IMR-90 (cell line): ENCODE measurements at regions not wholly inside any gene's neighbourhood (a gene's known extent, or its start where the extent isn't known, plus 50 kb on each side); places are given as distances from the start of the nearest gene placed in this dataset.

ENCODE experiments used
- ATAC-seq: fragments of 200-7000 bp; cut with Tn5 transposase; 2 replicates; pipeline ENCODE4 v1.9.1; 2020; ENCODE audit warnings: low read depth, mild to moderate bottlenecking, moderate library complexity
- BruUV-seq: library from RNA; stranded (reverse); fragments of 400-500 nt; replicated peaks from 2 replicates; lab custom pipeline; 2021; lab: Mats Ljungman, UMichigan
- CTCF ChIA-PET: fragments of 300-600 bp; formaldehyde crosslinking; extraction: SDS; loops from one replicate; lab custom pipeline; 2021; ENCODE audit warnings: antibody characterized with exemption; lab: Yijun Ruan, JAX
- POLR2A ChIA-PET: fragments of 300-600 bp; sonication (Branson Sonifier 250); formaldehyde crosslinking; loops from one replicate; lab custom pipeline; 2022; ENCODE audit warnings: antibody characterized with exemption; ENCODE audit not compliant: unreplicated experiment; lab: Charles Lee
- DNase-seq: peaks from one replicate; pipeline ENCODE4 v3.0.0; 2013
- H2AFZ ChIP-seq: replicated peaks from 2 replicates; pipeline ENCODE3; 2013; ENCODE audit warnings: low read length, mild to moderate bottlenecking; ENCODE audit not compliant: poor library complexity
- H2AK5ac ChIP-seq: 2 replicates; pipeline ENCODE4 v1.6.1; 2013; ENCODE audit warnings: low read depth, low read length, inconsistent platforms
- H2AK9ac ChIP-seq: replicated peaks from 2 replicates; pipeline ENCODE3; 2013; ENCODE audit warnings: mild to moderate bottlenecking, low read depth, low read length, moderate library complexity; ENCODE audit not compliant: poor library complexity
- H2BK120ac ChIP-seq: 2 replicates; pipeline ENCODE4 v1.6.1; 2013; ENCODE audit warnings: low read depth, low read length, inconsistent platforms
- H2BK15ac ChIP-seq: 3 replicates; pipeline ENCODE4 v1.6.1; 2013; ENCODE audit warnings: low read depth, low read length, inconsistent platforms
- H2BK20ac ChIP-seq: 2 replicates; pipeline ENCODE4 v1.6.1; 2013; ENCODE audit warnings: low read depth, mild to moderate bottlenecking, inconsistent platforms, low read length, moderate library complexity
- H2BK5ac ChIP-seq: 2 replicates; pipeline ENCODE4 v1.6.1; 2013; ENCODE audit warnings: mild to moderate bottlenecking, low read depth, low read length, inconsistent platforms; ENCODE audit not compliant: poor library complexity, severe bottlenecking
- H3K14ac ChIP-seq: replicated peaks from 2 replicates; pipeline ENCODE4 v1.6.1; 2013; ENCODE audit warnings: low read depth, low read length, inconsistent platforms
- H3K18ac ChIP-seq: 2 replicates; pipeline ENCODE4 v1.6.1; 2013; ENCODE audit warnings: low read depth, low read length, control low read depth
- H3K23ac ChIP-seq: 2 replicates; pipeline ENCODE4 v1.6.1; 2013; ENCODE audit warnings: low read depth, low read length, inconsistent platforms
- H3K27ac ChIP-seq: 2 replicates; pipeline ENCODE4 v1.5.1; 2013; ENCODE audit warnings: mild to moderate bottlenecking, control low read depth, low read length; ENCODE audit not compliant: insufficient read depth
- H3K27me3 ChIP-seq: 2 replicates; pipeline ENCODE4 v1.6.1; 2013; ENCODE audit warnings: low read length; ENCODE audit not compliant: control insufficient read depth, insufficient read depth
- H3K36me3 ChIP-seq: 2 replicates; pipeline ENCODE4 v1.6.1; 2013; ENCODE audit warnings: low read length, mixed read lengths; ENCODE audit not compliant: control insufficient read depth, insufficient read depth
- H3K4ac ChIP-seq: 2 replicates; pipeline ENCODE4 v1.6.1; 2013; ENCODE audit warnings: low read depth, low read length, inconsistent platforms
- H3K4me1 ChIP-seq: 2 replicates; pipeline ENCODE4 v1.6.1; 2013; ENCODE audit warnings: low read length, mixed read lengths; ENCODE audit not compliant: control insufficient read depth, insufficient read depth
- H3K4me2 ChIP-seq: 2 replicates; pipeline ENCODE4 v1.6.1; 2013; ENCODE audit warnings: low read depth, mild to moderate bottlenecking, control low read depth, low read length, moderate library complexity
- H3K4me3 ChIP-seq: 2 replicates; pipeline ENCODE4 v1.5.1; 2013; ENCODE audit warnings: low read depth, mild to moderate bottlenecking, control low read depth, low read length, moderate library complexity; ENCODE audit not compliant: insufficient read depth
- H3K56ac ChIP-seq: 2 replicates; pipeline ENCODE4 v1.6.1; 2013; ENCODE audit warnings: low read length, inconsistent platforms; ENCODE audit not compliant: insufficient read depth; ENCODE audit errors: extremely low read depth
- H3K79me1 ChIP-seq, 2 experiments: 2 replicates each; pipeline ENCODE4 v1.6.1; 2013; ENCODE audit warnings: low read length in 2 of 2, inconsistent platforms in 1 of 2, low read depth in 1 of 2
- H3K9ac ChIP-seq: 2 replicates; pipeline ENCODE4 v1.6.1; 2013; ENCODE audit warnings: low read depth, low read length, control low read depth
- H3K9me1 ChIP-seq: 2 replicates; pipeline ENCODE4 v1.6.1; 2013; ENCODE audit warnings: low read length, inconsistent platforms; ENCODE audit not compliant: insufficient read depth
- H3K9me3 ChIP-seq: 2 replicates; pipeline ENCODE4 v1.6.1; 2013; ENCODE audit warnings: low read length; ENCODE audit not compliant: control insufficient read depth, insufficient read depth
- H4K20me1 ChIP-seq: 2 replicates; pipeline ENCODE4 v1.6.1; 2013; ENCODE audit warnings: low read length, inconsistent platforms; ENCODE audit not compliant: insufficient read depth
- H4K5ac ChIP-seq: 2 replicates; pipeline ENCODE4 v1.6.1; 2013; ENCODE audit warnings: mild to moderate bottlenecking, low read depth, low read length, control low read depth
- H4K8ac ChIP-seq, 2 experiments: 2 replicates each; pipeline ENCODE4 v1.6.1; 2013; ENCODE audit warnings: low read depth in 2 of 2, low read length in 2 of 2, control low read depth in 1 of 2, inconsistent platforms in 1 of 2
- H4K91ac ChIP-seq: 2 replicates; pipeline ENCODE4 v1.6.1; 2013; ENCODE audit warnings: low read depth, low read length, inconsistent platforms; ENCODE audit not compliant: insufficient read depth
- BHLHE40 ChIP-seq: fragments of 150-350 bp; IDR thresholded peaks from 2 replicates; pipeline ENCODE4 v1.6.1; 2016; ENCODE audit warnings: mild to moderate bottlenecking, low read depth, low read length
- CEBPB ChIP-seq: IDR thresholded peaks from 2 replicates; pipeline ENCODE4 v1.6.1; 2012; ENCODE audit warnings: low read depth, low read length, improper control_type of control experiment
- CHD1 ChIP-seq: IDR thresholded peaks from 2 replicates; pipeline ENCODE4 v1.6.1; 2012; ENCODE audit warnings: low read depth, low read length, improper control_type of control experiment
- FOS ChIP-seq: fragments of 150-350 bp; IDR thresholded peaks from 2 replicates; pipeline ENCODE4 v1.6.1; 2016; ENCODE audit warnings: low read depth, low read length
- MAFK ChIP-seq: IDR thresholded peaks from 2 replicates; pipeline ENCODE4 v1.6.1; 2012; ENCODE audit warnings: low read depth, low read length, improper control_type of control experiment
- MAZ ChIP-seq: IDR thresholded peaks from 2 replicates; pipeline ENCODE4 v1.6.1; 2012; ENCODE audit warnings: low read depth, mild to moderate bottlenecking, low read length, improper control_type of control experiment, moderate library complexity, borderline replicate concordance
- MXI1 ChIP-seq: IDR thresholded peaks from 2 replicates; pipeline ENCODE4 v1.6.1; 2012; ENCODE audit warnings: low read depth, mild to moderate bottlenecking, low read length, moderate library complexity, borderline replicate concordance
- NFE2L2 ChIP-seq: fragments of 150-350 bp; IDR thresholded peaks from 2 replicates; pipeline ENCODE4 v1.6.1; 2016; ENCODE audit warnings: low read depth, mild to moderate bottlenecking, low read length
- POLR2A ChIP-seq: IDR thresholded peaks from 2 replicates; pipeline ENCODE4 v1.6.1; 2012; ENCODE audit warnings: mild to moderate bottlenecking, low read depth, low read length
- RAD21 ChIP-seq: IDR thresholded peaks from 2 replicates; pipeline ENCODE4 v1.6.1; 2012; ENCODE audit warnings: low read length, improper control_type of control experiment
- RCOR1 ChIP-seq: IDR thresholded peaks from 2 replicates; pipeline ENCODE4 v1.6.1; 2012; ENCODE audit warnings: mild to moderate bottlenecking, low read length, improper control_type of control experiment; ENCODE audit not compliant: insufficient replicate concordance
- RFX5 ChIP-seq: IDR thresholded peaks from 2 replicates; pipeline ENCODE4 v1.8.0; 2012; ENCODE audit warnings: low read depth, mild to moderate bottlenecking, low read length, moderate library complexity
- SMC3 ChIP-seq: fragments of 150-350 bp; IDR thresholded peaks from 2 replicates; pipeline ENCODE4 v1.6.1; 2016; ENCODE audit warnings: low read depth, mild to moderate bottlenecking, antibody characterized with exemption, low read length, moderate library complexity
- WGBS, 2 experiments: methylation state at CpG; one replicate each; pipeline versions ENCODE4 v1.1.5 to v1.1.7; 2013; ENCODE audit warnings: missing lambda C conversion rate in 2 of 2; ENCODE audit not compliant: insufficient read length in 1 of 2; ENCODE audit errors: extremely low coverage in 2 of 2; 5-methylcytosine and 5-hydroxymethylcytosine counted together
- dilution Hi-C: fragments of 300-500 bp; cut with HindIII; formaldehyde crosslinking; loops from one replicate; pipeline ENCODE4 v1.14.3; 2018; ENCODE audit warnings: low sequenced_read_pairs; ENCODE audit not compliant: unreplicated experiment
- in situ Hi-C: fragments of 300-500 bp; cut with MboI; formaldehyde crosslinking; loops from 3 replicates; pipeline ENCODE4 v1.14.3; 2019; ENCODE audit warnings: low sequenced_read_pairs, inconsistent platforms, mixed read lengths
- intact Hi-C: fragments of 100-400 bp; cut with micrococcal nuclease; formaldehyde crosslinking; loops from 2 replicates; pipeline ENCODE4 v1.10.0; 2022
- TF ChIP-seq, protein P1 (sequence below): fragments of 150-350 bp; IDR thresholded peaks from 2 replicates; pipeline ENCODE4 v1.6.1; 2016; ENCODE audit warnings: low read depth, mild to moderate bottlenecking, low read length, moderate library complexity, borderline replicate concordance
- TF ChIP-seq, protein P2 (sequence below): fragments of 150-350 bp; IDR thresholded peaks from 2 replicates; pipeline ENCODE4 v1.6.1; 2017; ENCODE audit warnings: mild to moderate bottlenecking, antibody characterized with exemption, low read length, low read depth
- TF ChIP-seq, protein P3 (sequence below): conservative IDR thresholded peaks from 2 replicates; pipeline ENCODE4 v1.5.1; 2012; ENCODE audit warnings: mild to moderate bottlenecking, low read depth, low read length, improper control_type of control experiment

DNA sequence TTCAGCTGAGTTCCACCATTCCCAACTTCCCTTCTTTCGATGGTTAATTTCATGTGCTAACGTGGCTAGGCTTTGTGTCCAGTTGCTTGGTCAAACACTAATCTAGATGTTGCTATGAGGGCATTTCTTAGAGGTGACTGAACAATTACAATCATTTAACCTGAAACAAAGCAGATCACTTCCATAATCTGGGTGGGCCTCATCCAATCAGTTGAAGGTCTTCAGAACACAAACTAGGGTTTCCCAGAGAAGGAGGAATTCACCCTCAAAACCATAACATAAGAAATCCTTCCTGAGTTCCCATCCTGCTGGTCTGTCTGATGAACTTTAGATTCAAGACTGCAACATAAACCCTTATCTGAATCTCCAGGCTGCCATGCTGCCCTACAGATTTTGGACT, 2381.7 kb downstream of the MAT2B start:
- WGBS, 2 experiments, result no CpG with 5 or more reads among the region's 2 CpGs

More for the DNA sequence above, 2381.7 kb downstream of the MAT2B start:
- H4K5ac ChIP-seq, result no peak overlapping the region
- H3K9me3 ChIP-seq, result peaks cover 4% of the 10 kb centered on the region; the same call in 1 of the 2 replicates
- H3K14ac ChIP-seq, result no peak overlapping the region
- CTCF ChIA-PET, result no interaction called here
- no TSS peak for BruUV-seq
- H2AFZ ChIP-seq, result no peak overlapping the region
- H3K18ac ChIP-seq, result no peak overlapping the region
- no peak overlapping the region for H3K4me3 ChIP-seq
- H4K8ac ChIP-seq, result no peak overlapping the region
- H4K20me1 ChIP-seq, result no peaks in the 10 kb centered on the region
- no peaks in the 10 kb centered on the region for H3K27me3 ChIP-seq
- H3K9ac ChIP-seq, result no peak overlapping the region
- H3K56ac ChIP-seq, result no peak overlapping the region
- dilution Hi-C loops (no loop called here), in situ Hi-C loops (no loop called here), intact Hi-C loops (no loop called here)
- H2AK9ac ChIP-seq, result no peak overlapping the region
- no peak overlapping the region for H4K91ac ChIP-seq
- no peak overlapping the region for H2BK15ac ChIP-seq
- DNase-seq, result no peak
- no peak for ATAC-seq
- POLR2A ChIA-PET, result no interaction called here
- H2BK120ac ChIP-seq, result no peak overlapping the region
- H3K23ac ChIP-seq, result no peak overlapping the region
- H2BK5ac ChIP-seq, result no peak overlapping the region
- no peaks in the 10 kb centered on the region for H3K4me1 ChIP-seq
- H3K9me1 ChIP-seq, result no peaks in the 10 kb centered on the region
- no peak overlapping the region for H3K4me2 ChIP-seq
- no peak overlapping the region for H2AK5ac ChIP-seq
- no peak overlapping the region for H3K4ac ChIP-seq
- H3K79me1 ChIP-seq, result no peaks in the 10 kb centered on the region
- no peak overlapping the region for H3K27ac ChIP-seq
- H2BK20ac ChIP-seq, result no peak overlapping the region
- H3K36me3 ChIP-seq, result no peaks in the 10 kb centered on the region
- TF ChIP-seq, protein P1, sequence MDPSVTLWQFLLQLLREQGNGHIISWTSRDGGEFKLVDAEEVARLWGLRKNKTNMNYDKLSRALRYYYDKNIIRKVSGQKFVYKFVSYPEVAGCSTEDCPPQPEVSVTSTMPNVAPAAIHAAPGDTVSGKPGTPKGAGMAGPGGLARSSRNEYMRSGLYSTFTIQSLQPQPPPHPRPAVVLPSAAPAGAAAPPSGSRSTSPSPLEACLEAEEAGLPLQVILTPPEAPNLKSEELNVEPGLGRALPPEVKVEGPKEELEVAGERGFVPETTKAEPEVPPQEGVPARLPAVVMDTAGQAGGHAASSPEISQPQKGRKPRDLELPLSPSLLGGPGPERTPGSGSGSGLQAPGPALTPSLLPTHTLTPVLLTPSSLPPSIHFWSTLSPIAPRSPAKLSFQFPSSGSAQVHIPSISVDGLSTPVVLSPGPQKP, result no peak
- TF ChIP-seq, protein P2, sequence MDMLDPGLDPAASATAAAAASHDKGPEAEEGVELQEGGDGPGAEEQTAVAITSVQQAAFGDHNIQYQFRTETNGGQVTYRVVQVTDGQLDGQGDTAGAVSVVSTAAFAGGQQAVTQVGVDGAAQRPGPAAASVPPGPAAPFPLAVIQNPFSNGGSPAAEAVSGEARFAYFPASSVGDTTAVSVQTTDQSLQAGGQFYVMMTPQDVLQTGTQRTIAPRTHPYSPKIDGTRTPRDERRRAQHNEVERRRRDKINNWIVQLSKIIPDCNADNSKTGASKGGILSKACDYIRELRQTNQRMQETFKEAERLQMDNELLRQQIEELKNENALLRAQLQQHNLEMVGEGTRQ, result no peak
- TF ChIP-seq FOS, result no peak
- TF ChIP-seq POLR2A, result no peak
- TF ChIP-seq MAFK, result no peak
- TF ChIP-seq NFE2L2, result no peak
- TF ChIP-seq RCOR1, result no peak
- TF ChIP-seq, protein P3, sequence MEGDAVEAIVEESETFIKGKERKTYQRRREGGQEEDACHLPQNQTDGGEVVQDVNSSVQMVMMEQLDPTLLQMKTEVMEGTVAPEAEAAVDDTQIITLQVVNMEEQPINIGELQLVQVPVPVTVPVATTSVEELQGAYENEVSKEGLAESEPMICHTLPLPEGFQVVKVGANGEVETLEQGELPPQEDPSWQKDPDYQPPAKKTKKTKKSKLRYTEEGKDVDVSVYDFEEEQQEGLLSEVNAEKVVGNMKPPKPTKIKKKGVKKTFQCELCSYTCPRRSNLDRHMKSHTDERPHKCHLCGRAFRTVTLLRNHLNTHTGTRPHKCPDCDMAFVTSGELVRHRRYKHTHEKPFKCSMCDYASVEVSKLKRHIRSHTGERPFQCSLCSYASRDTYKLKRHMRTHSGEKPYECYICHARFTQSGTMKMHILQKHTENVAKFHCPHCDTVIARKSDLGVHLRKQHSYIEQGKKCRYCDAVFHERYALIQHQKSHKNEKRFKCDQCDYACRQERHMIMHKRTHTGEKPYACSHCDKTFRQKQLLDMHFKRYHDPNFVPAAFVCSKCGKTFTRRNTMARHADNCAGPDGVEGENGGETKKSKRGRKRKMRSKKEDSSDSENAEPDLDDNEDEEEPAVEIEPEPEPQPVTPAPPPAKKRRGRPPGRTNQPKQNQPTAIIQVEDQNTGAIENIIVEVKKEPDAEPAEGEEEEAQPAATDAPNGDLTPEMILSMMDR, result no peak
- no peak for TF ChIP-seq BHLHE40
- TF ChIP-seq SMC3, result no peak
- TF ChIP-seq RAD21, result no peak
- TF ChIP-seq MAZ, result no peak
- no peak for TF ChIP-seq CHD1
- no peak for TF ChIP-seq CEBPB
- TF ChIP-seq MXI1, result no peak
- no peak for TF ChIP-seq RFX5
